GM13976 (cell line): ENCODE measurements at regions not wholly inside any gene's neighbourhood (a gene's known extent, or its start where the extent isn't known, plus 50 kb on each side); places are given as distances from the start of the nearest gene placed in this dataset.

Experiments
- DNase-seq: peaks from one replicate; pipeline ENCODE4 v3.0.0; 2012; ENCODE audit warnings: low spot score
- in situ Hi-C: fragments of 300-500 bp; cut with MboI; formaldehyde crosslinking; loops from one replicate; pipeline ENCODE4 v1.12.0; 2022; ENCODE audit warnings: low sequenced_read_pairs, mixed read lengths, inconsistent platforms; ENCODE audit not compliant: unreplicated experiment
- TF ChIP-seq, protein P1 (sequence below): IDR thresholded peaks from 2 replicates; pipeline ENCODE4 v1.5.1; 2012; ENCODE audit warnings: borderline replicate concordance, mild to moderate bottlenecking; ENCODE audit not compliant: insufficient read depth; ENCODE audit errors: extremely low read depth, missing control alignments, control extremely low read depth

DNA sequence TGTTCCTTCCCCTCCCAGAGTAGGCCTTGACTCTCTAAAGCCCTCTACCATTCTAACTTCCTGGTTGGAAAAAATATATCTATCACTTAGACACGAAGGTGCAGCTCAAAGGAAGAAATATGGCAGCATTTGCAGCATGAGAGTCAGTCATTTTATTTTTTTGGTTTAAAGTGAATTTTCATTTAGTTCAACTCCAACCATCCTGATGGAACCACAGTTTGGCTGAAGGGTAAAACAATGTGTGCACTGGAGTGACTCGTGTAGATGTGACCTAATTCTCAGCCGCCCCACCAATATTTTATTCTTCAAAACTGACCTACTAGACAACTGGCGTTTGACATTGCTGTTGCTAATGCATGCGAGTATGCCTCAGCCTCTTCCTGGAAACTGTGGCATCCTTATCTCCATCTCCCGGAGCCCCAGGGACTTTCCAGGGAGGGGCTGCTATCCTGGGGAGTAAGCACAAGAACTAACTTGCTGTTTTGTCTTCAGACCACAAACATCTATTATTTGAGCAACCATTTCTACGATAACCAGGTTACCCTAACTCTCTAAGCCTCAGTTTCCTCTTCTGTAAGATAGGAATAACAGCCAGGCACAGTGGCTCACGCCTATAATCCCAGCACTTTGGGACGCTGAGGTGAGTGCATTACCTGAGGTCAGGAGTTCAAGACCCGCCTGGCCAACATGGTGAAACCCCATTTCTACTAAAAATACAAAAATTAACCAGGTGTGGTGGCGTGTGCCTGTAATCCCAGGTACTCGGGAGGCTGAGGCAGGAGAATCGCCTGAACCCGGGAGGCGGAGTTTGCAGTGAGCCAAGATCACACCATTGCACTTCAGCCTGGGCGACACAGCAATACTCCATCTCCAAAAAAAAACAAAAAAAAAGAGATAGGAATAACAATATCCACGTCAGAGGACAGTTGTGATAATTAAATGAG is 148.7 kb upstream of the JARID2 start:
- no peak for DNase-seq
- in situ Hi-C loops, result no loop called here

DNA sequence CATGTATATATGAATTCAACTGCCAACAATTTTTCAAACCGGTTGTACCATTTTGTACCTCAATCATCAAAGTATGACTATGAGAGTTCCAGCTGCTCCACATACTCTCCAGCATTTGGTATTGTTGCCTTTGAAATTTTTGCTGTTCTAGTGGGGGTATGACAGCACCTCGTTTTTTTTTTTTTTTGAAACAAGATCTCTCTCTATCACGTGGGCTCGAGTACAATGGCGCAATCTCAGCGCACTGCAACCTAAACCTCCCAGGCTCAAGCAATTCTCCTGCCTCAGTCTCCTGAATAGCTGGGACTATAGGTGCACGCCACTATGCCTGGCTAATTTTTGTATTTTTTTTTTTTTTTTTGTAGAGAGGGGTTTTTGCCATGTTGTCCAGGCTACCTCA is 144.7 kb upstream of the JARID2 start:
- in situ Hi-C loops, result no loop called here
- no peak for DNase-seq
- TF ChIP-seq, protein P1, sequence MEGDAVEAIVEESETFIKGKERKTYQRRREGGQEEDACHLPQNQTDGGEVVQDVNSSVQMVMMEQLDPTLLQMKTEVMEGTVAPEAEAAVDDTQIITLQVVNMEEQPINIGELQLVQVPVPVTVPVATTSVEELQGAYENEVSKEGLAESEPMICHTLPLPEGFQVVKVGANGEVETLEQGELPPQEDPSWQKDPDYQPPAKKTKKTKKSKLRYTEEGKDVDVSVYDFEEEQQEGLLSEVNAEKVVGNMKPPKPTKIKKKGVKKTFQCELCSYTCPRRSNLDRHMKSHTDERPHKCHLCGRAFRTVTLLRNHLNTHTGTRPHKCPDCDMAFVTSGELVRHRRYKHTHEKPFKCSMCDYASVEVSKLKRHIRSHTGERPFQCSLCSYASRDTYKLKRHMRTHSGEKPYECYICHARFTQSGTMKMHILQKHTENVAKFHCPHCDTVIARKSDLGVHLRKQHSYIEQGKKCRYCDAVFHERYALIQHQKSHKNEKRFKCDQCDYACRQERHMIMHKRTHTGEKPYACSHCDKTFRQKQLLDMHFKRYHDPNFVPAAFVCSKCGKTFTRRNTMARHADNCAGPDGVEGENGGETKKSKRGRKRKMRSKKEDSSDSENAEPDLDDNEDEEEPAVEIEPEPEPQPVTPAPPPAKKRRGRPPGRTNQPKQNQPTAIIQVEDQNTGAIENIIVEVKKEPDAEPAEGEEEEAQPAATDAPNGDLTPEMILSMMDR, result no peak

More for the DNA sequence above, 148.7 kb upstream of the JARID2 start:
- TF ChIP-seq, protein P1, result no peak

DNA sequence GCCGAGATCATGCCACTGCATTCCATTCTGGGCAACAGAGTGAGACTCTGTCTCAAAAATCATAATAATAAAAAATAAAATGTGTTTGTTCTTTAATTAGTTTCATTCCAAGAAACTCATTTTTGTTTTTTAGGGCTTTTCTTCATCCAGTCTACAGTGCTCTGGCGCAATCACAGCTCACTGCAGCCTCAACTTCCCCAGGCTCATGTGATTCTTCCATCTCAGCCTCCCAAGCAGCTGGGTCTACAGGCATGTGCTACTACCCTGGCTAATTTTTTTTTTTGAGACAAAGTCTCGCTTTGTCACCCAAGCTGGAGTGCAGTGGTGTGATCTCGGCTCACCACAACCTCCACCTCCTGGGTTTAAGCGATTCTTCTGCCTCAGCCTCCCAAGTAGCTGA is 143.6 kb upstream of the JARID2 start:
- no peak for DNase-seq
- in situ Hi-C loops, result no loop called here
- TF ChIP-seq, protein P1, result no peak

DNA sequence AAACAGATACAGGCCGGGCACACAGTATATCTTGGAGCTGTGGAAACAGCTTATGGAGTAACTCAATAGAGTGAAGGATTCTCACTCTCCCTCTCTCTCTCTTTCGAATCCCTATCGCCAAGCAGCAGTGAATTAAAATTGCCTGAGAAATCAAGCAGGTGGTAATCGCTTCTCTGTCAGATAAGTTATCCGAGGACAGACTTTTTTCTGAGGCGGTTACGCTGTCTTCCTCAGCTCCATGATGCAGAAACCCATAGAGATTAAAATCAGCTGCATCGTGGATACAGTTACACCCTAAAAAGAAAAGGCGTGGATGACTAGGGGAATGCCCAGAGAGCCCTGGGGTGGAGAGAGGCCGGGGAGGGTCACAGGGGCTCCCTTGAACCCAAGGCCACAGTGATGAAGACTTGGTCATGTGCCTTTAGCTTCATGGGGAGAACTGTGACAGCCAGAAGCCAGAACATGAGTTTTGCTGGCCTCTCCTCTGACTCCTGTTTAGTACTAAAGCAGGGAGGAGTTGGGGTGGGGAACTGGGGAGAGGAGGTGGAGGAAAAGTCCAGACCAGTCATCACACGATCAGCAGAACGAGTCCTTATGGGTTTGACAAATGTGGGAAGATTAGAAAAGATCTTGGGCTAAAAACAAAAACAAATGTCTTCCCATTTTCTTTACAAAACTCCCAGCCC is 138.8 kb upstream of the JARID2 start:
- TF ChIP-seq, protein P1, result no peak
- DNase-seq, result no peak
- in situ Hi-C loops, result no loop called here

DNA sequence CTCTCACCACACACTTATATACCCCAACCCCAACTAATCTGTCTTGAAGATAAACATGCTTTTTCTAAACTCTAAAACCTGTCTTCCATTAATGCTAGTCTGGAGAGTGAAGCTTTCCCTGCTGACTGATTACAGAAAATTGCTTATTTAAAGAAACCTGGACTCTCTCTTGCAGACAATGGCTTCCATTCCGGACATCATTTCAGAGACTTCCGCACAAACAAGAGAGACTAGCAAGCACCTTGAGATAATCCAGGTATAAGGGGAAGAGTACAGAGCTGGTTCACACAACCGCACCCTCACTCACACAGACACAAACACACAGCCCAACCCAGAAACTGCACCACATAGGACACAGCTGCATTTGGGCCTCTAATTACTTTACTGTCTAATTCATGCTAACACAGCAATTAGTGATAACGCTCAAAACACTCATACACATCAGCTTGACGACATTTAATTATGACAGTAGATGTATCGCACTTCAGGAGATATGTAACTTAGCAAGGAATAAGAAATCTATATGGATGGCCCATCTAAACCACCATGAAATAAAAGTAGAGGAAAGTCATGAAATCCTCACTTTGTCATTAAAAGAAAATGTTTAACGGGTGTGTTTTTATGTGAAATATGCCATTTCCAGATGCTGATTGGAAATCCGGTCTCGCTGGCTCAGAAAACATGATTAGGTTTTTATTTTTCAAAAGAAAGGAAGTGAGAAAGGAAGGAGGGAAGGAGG is 138.1 kb upstream of the JARID2 start:
- in situ Hi-C loops, result no loop called here
- no peak for DNase-seq
- TF ChIP-seq, protein P1, result no peak

DNA sequence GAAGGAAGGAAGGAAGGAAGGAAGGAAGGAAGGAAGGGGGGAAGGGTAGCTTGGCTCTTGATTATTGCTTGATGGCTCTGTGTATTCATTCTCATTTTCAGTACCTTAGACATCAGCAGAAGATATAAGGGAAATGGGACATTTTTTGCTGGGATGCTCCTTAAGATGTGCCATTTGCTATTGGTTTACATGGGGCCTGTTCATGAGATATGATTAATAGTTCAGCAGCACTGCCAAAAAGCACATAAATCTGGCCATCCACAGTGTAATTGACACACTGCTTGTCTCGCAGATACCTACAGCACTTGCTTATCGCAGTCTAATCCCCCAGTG is 137.5 kb upstream of the JARID2 start:
- DNase-seq, result no peak
- in situ Hi-C loops, result no loop called here
- TF ChIP-seq, protein P1, result no peak
